Esophagus (tissue), 2 donors: ENCODE measurements at regions not wholly inside any gene's neighbourhood (a gene's known extent, or its start where the extent isn't known, plus 50 kb on each side); places are given as distances from the start of the nearest gene placed in this dataset.

ENCODE experiments used
- H3K27ac ChIP-seq, 2 donors: one replicate each; pipeline ENCODE4 v1.5.1; 2013; ENCODE audit warnings: low read depth in 2 of 2, mild to moderate bottlenecking in 2 of 2, inconsistent platforms in 1 of 2, low read length in 1 of 2, moderate library complexity in 1 of 2
- H3K27me3 ChIP-seq, 2 donors: one replicate each; pipeline ENCODE4 v1.6.1; 2013; ENCODE audit warnings: low read length in 2 of 2, control low read depth in 1 of 2, mild to moderate bottlenecking in 1 of 2; ENCODE audit not compliant: insufficient read depth in 2 of 2, control insufficient read depth in 1 of 2
- H3K36me3 ChIP-seq, 2 donors: one replicate each; pipeline ENCODE4 v1.6.1; 2013; ENCODE audit warnings: low read length in 1 of 2; ENCODE audit not compliant: control insufficient read depth in 2 of 2, insufficient read depth in 2 of 2
- H3K4me1 ChIP-seq, 2 donors: one replicate each; pipeline ENCODE4 v1.6.1; 2013; ENCODE audit warnings: low read length in 1 of 2; ENCODE audit not compliant: control insufficient read depth in 2 of 2, insufficient read depth in 2 of 2
- H3K4me3 ChIP-seq, 2 donors: one replicate each; pipeline ENCODE4 v1.5.1; 2013; ENCODE audit warnings: low read length in 2 of 2, mild to moderate bottlenecking in 2 of 2, low read depth in 1 of 2, moderate library complexity in 1 of 2
- H3K9me3 ChIP-seq, 2 donors: one replicate each; pipeline ENCODE4 v1.6.1; 2013; ENCODE audit warnings: mild to moderate bottlenecking in 2 of 2, low read depth in 1 of 2, low read length in 1 of 2, moderate library complexity in 1 of 2; ENCODE audit not compliant: control insufficient read depth in 2 of 2, insufficient read depth in 1 of 2
- WGBS, 2 donors: extraction: QIAGEN DNeasy Blood & Tissue Kit; methylation state at CpG; one replicate each; pipeline ENCODE4 v1.1.7; 2013; 5-methylcytosine and 5-hydroxymethylcytosine counted together
- donor health status: healthy with polysubstance abuse.
- donor health status: Bipolar disorder and iron deficiency.

DNA sequence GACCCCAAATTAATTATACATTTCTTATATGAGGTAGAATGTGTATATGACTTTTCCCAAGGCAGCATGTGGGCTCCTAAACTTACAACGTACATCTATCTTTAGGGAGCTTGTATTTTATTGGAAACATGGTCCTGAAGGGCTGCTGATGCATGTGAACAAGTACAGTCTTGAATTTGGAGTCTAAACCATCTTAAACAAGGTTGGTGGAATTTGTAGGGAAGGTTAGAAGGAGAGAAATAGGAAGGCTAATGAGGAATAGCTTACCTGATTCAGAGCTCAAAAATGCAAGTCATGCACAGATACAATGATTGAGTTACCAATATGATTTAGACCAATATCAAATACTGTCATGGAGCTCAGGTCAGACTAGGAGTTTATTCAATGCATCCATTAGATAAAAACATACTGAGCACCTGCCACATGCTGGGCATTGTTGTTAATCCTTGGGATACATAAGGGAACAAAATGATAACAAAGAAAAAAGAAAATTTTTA, 458.6 kb upstream of the ETAA1 start:
- 52 to 55% methylated on average over 1 of the region's 1 CpG for WGBS, 2 donors
- Histone ChIP-seq H3K36me3 (no peaks in the 10 kb centered on the region), H3K4me3 (no peak overlapping the region), H3K4me1 (no peaks in the 10 kb centered on the region), H3K9me3 (no peaks in the 10 kb centered on the region), H3K27ac (no peak overlapping the region), H3K27me3 (no peaks in the 10 kb centered on the region)

DNA sequence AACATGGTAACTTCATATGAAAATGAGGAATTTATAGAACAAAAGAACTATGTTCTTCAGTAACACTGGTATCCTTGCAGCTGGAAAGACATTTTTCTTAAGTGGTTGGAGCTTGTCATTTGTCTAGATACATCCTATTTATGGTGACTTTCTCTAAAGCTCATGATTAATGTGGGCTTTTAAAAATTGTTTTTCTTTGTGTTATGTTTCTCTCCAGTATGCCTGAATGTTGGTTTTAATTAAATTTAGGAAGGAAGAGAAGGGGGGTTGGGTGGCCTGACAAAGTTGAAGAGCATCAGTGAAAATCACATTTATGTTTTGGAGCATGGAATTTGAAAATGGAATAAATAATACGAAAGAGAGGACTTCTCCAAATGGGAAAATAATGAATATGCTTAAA, 457.1 kb upstream of the ETAA1 start:
- H3K4me3 ChIP-seq, result no peak overlapping the region
- no peaks in the 10 kb centered on the region for H3K36me3 ChIP-seq
- H3K27me3 ChIP-seq, result no peaks in the 10 kb centered on the region
- H3K27ac ChIP-seq, result no peak overlapping the region
- no peaks in the 10 kb centered on the region for H3K4me1 ChIP-seq
- H3K9me3 ChIP-seq, result no peaks in the 10 kb centered on the region
- WGBS, 2 donors, result 71 to 75% methylated on average over 1 of the region's 1 CpG

DNA sequence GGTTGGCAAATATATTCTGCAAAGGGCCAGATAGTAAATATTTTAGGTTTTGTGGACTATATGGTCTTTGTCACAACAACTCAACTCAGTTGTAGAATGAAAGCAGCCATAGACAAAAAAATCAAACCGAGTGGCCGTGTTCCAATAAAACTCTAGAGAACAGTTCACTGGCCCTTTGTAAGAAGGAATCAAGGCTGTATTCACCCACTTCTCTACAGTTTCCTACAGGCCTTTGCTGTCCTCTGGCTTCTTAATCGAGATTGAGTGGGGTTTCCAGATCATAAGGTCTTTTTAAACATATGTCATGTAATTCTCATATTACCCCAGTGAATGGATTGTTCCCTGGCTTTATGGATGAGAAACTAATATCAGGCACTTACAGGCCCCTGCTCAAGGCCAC, 448.9 kb upstream of the ETAA1 start:
- 83 to 86% methylated on average over 3 of the region's 3 CpGs for WGBS, 2 donors
- Histone ChIP-seq H3K4me3 (no peak overlapping the region), H3K4me1 (no peaks in the 10 kb centered on the region), H3K36me3 (no peaks in the 10 kb centered on the region), H3K9me3 (no peaks in the 10 kb centered on the region), H3K27me3 (no peaks in the 10 kb centered on the region), H3K27ac (no peak overlapping the region)

DNA sequence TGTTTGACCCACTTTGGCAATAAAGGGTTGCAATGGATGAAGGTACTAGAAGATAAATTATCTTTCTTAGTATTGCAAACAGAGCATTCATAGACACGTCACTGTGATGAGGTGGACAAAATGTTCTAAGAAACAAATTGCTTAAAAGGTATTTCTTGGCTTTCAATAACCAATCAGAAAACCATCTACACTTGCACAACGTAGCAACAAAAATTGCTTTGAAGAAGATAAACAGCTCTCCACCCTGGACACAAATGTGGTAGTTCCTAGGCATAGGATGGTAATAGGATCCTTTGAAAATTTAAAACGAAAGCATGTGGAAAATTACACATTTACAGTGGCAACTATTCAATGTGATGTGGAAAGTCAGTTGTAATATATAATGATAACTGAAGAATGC, 439.9 kb upstream of the ETAA1 start:
- Histone ChIP-seq H3K36me3 (no peaks in the 10 kb centered on the region), H3K27ac (no peak overlapping the region), H3K27me3 (no peaks in the 10 kb centered on the region), H3K4me3 (no peak overlapping the region), H3K4me1 (no peaks in the 10 kb centered on the region), H3K9me3 (no peaks in the 10 kb centered on the region)
- WGBS, 2 donors, result 41% methylated on average over 3 of the region's 3 CpGs

DNA sequence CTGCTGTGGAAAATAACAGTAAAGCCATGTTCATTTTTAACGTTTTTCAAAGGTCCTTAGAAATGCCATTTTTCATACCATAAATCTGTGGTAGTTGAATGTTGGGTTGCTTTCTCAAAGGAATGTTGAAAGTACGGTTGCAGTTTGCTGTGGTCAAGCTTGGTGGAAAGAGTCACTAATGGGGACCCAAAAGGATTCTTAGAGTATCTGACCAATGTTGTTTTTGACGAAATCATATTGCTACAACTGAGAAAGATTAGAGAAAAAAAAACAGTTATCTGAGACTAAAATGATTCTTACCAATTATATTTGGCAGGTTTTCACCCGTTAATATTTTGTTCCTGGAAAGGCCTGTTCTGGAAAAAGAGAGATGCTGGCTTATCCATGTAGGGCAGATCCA, 439.5 kb upstream of the ETAA1 start:
- H3K9me3 ChIP-seq, result no peaks in the 10 kb centered on the region
- H3K4me1 ChIP-seq, result no peaks in the 10 kb centered on the region
- H3K27ac ChIP-seq, result no peak overlapping the region
- H3K27me3 ChIP-seq, result no peaks in the 10 kb centered on the region
- H3K36me3 ChIP-seq, result no peaks in the 10 kb centered on the region
- no peak overlapping the region for H3K4me3 ChIP-seq
- WGBS, 2 donors, result 82% methylated on average over 4 of the region's 4 CpGs

DNA sequence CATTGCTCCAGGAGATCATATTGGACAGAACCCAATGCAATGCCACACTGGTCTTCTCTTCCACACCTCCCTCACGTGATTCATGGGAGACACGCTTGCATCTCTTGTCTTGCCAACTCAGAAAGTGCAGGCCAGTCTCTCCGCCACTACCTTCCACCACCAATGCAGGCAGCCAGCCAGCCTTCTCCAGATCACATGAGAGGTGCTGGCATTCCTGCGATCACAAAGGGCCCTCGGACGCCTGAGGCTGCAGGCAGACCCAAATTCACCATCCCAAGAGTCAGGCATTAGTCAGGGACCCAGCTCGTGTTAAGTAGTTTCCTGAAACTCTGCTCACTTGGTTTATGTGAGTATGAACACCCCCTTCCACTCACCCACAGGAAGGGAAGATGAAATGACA, 437.0 kb upstream of the ETAA1 start:
- Histone ChIP-seq H3K4me1 (no peaks in the 10 kb centered on the region), H3K27ac (no peak overlapping the region), H3K9me3 (no peaks in the 10 kb centered on the region), H3K36me3 (no peaks in the 10 kb centered on the region), H3K27me3 (no peaks in the 10 kb centered on the region), H3K4me3 (no peak overlapping the region)
- 70 to 88% methylated on average over 7 of the region's 7 CpGs for WGBS, 2 donors

DNA sequence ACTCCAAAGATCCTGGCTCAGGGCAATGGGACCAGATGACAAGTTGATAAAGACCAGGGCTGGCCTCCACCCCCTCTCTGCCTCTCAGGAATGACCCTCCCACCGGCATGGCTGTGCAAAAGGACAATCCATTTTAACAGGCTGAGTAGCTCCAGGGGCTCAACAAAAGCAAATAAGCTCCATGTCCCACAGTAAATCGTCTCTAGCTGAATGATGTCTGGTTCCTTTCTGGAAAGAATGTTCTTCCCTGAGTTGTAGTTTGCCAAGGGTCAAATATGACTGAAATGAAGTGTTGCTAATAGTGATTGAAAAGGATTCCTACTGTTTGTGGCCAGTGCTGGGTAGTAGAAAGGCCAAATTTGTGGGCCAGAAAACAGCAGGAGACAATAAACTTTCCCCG, 434.4 kb upstream of the ETAA1 start:
- no peaks in the 10 kb centered on the region for H3K27me3 ChIP-seq
- no peaks in the 10 kb centered on the region for H3K9me3 ChIP-seq
- H3K36me3 ChIP-seq, result no peaks in the 10 kb centered on the region
- H3K4me1 ChIP-seq, result no peaks in the 10 kb centered on the region
- 51 to 63% methylated on average over 3 of the region's 3 CpGs for WGBS, 2 donors
- no peak overlapping the region for H3K4me3 ChIP-seq
- no peak overlapping the region for H3K27ac ChIP-seq

DNA sequence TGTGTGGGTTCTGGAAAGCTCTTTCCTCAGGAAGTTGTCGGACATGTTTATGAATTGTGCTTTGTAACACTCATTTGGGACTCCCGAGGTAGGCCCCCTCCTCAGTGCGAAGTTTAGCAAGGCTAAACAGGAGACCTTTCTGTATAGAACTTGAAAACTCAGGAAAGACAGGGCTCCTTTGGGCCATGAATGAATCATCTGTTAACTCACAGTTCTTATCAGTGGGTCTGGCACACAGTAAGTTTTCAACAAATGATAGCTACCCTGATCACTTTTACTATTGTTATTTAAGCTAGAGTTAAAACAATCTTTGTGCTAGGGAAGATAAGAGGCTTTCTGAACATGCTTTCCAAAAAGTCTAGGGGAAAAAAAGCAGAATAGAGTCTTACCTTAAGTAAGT, 430.5 kb upstream of the ETAA1 start:
- Histone ChIP-seq H3K27me3 (no peaks in the 10 kb centered on the region), H3K4me1 (no peaks in the 10 kb centered on the region)
- 79 to 83% methylated on average over 3 of the region's 3 CpGs for WGBS, 2 donors

DNA sequence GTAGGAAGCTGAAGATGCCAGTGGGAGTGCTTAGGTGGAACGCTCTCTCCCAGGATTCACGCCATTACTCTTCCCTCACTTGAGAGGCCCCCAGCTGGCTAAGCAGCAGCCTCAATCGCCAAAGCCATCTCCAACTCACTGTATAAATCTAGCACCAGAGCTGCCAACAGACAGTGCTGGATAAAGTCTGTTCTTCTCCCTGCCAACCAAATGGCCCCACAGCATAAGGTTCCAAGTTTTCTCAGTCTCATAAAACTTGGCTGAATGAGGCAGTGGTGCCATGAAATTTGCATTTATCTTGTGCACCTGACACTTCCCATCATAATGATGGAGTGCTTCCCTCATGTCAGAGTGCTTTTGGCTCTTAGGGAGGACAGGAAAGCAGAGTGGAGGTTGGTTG, 428.2 kb upstream of the ETAA1 start:
- H3K27ac ChIP-seq, result no peak overlapping the region
- 82 to 86% methylated on average over 3 of the region's 3 CpGs for WGBS, 2 donors
- no peaks in the 10 kb centered on the region for H3K27me3 ChIP-seq
- H3K36me3 ChIP-seq, result no peaks in the 10 kb centered on the region
- no peaks in the 10 kb centered on the region for H3K4me1 ChIP-seq
- H3K4me3 ChIP-seq, result no peak overlapping the region
- H3K9me3 ChIP-seq, result no peaks in the 10 kb centered on the region

More for the DNA sequence above, 430.5 kb upstream of the ETAA1 start:
- Histone ChIP-seq H3K9me3 (no peaks in the 10 kb centered on the region), H3K27ac (no peak overlapping the region), H3K36me3 (no peaks in the 10 kb centered on the region), H3K4me3 (no peak overlapping the region)

DNA sequence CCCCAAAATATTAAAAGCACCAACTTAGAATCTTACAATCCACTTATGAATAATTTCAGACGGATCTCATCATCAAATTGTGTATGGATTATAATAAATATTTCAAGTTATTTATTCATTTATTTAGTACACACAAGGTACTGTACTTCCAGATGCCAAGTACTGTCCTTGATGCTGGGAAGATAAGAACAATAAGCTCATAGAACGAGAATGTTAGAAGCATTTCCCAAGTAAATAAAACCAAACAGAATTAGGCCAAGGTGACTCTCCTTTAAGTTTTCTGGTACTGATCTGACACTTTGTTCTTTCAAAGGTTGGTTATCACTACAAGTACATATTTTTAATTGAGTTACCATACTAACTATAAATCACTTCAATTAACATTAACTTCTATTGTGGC, 416.1 kb upstream of the ETAA1 start:
- Histone ChIP-seq H3K27ac (no peak overlapping the region), H3K36me3 (no peaks in the 10 kb centered on the region), H3K27me3 (no peaks in the 10 kb centered on the region), H3K4me3 (no peak overlapping the region), H3K4me1 (no peaks in the 10 kb centered on the region), H3K9me3 (no peaks in the 10 kb centered on the region)
- WGBS, 2 donors, result 70 to 82% methylated on average over 2 of the region's 2 CpGs
